NT2/D1 (cell line): ENCODE measurements at regions not wholly inside any gene's neighbourhood (a gene's known extent, or its start where the extent isn't known, plus 50 kb on each side); places are given as distances from the start of the nearest gene placed in this dataset.

ENCODE experiments used
- SUZ12 ChIP-seq: IDR thresholded peaks from 2 replicates; pipeline ENCODE4 v1.6.1; 2011; ENCODE audit not compliant: insufficient read length, insufficient read depth; ENCODE audit errors: extremely low read depth
- YY1 ChIP-seq: IDR thresholded peaks from 2 replicates; pipeline ENCODE4 v1.6.1; 2011; ENCODE audit not compliant: insufficient read length, insufficient read depth
- ZNF274 ChIP-seq: IDR thresholded peaks from 2 replicates; pipeline ENCODE4 v1.6.1; 2011; ENCODE audit warnings: mild to moderate bottlenecking, low read depth, low read length

GRCh38 chr11:95674657-95675358 lies 114.8 kb downstream of the FAM76B start:
- no peak for TF ChIP-seq ZNF274
- no peak for TF ChIP-seq YY1
- no peak for TF ChIP-seq SUZ12
